HG03354 (cell line): ENCODE measurements at regions not wholly inside any gene's neighbourhood (a gene's known extent, or its start where the extent isn't known, plus 50 kb on each side); places are given as distances from the start of the nearest gene placed in this dataset.

Experiments
- ATAC-seq: cut with Tn5 transposase; IDR thresholded peaks from one replicate; pipeline ENCODE4 v1.9.1; 2021; ENCODE audit warnings: mild to moderate bottlenecking; ENCODE audit not compliant: unreplicated experiment, poor library complexity, severe bottlenecking

- no peak for ATAC-seq
Measured at GRCh38 chr2:128368437-128369107, 49.9 kb upstream of the HS6ST1 start.

GRCh38 chr2:128369108-128369555 is 50.5 kb upstream of the HS6ST1 start:
- no peak for ATAC-seq

GRCh38 chr2:128369602-128370467 is 51.2 kb upstream of the HS6ST1 start:
- ATAC-seq = no peak

GRCh38 chr2:128370468-128371247 is 52.0 kb upstream of the HS6ST1 start:
- no peak for ATAC-seq

GRCh38 chr2:128371248-128371630 is 52.6 kb upstream of the HS6ST1 start:
- no peak for ATAC-seq

GRCh38 chr2:128371648-128372345 is 53.1 kb upstream of the HS6ST1 start:
- ATAC-seq = no peak

GRCh38 chr2:128372621-128373341 is 54.1 kb upstream of the HS6ST1 start:
- ATAC-seq = no peak

GRCh38 chr2:128373451-128374000 is 54.9 kb upstream of the HS6ST1 start:
- no peak for ATAC-seq

- ATAC-seq = no peak
Measured at GRCh38 chr2:128374001-128374710, 55.5 kb upstream of the HS6ST1 start.

- ATAC-seq = no peak
Measured at GRCh38 chr2:128374711-128375413, 56.2 kb upstream of the HS6ST1 start.

GRCh38 chr2:128375454-128375853 is 56.8 kb upstream of the HS6ST1 start:
- ATAC-seq = no peak

- no peak for ATAC-seq
Measured at GRCh38 chr2:128376241-128377041, 57.8 kb upstream of the HS6ST1 start.

GRCh38 chr2:128377071-128377910 is 58.6 kb upstream of the HS6ST1 start:
- ATAC-seq = no peak

GRCh38 chr2:128378231-128379020 is 59.8 kb upstream of the HS6ST1 start:
- no peak for ATAC-seq
